ENCODE measurements at regions not wholly inside any gene's neighbourhood (a gene's known extent, or its start where the extent isn't known, plus 50 kb on each side); places are given as distances from the start of the nearest gene placed in this dataset.
A peak's percentile ranks its signal among the peaks of the same experiment; 100 is the strongest.

- TF ChIP-seq, protein P1, sequence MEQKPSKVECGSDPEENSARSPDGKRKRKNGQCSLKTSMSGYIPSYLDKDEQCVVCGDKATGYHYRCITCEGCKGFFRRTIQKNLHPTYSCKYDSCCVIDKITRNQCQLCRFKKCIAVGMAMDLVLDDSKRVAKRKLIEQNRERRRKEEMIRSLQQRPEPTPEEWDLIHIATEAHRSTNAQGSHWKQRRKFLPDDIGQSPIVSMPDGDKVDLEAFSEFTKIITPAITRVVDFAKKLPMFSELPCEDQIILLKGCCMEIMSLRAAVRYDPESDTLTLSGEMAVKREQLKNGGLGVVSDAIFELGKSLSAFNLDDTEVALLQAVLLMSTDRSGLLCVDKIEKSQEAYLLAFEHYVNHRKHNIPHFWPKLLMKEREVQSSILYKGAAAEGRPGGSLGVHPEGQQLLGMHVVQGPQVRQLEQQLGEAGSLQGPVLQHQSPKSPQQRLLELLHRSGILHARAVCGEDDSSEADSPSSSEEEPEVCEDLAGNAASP (CRISPR knock-in tag; IDR thresholded peaks at IDR 0.05; ENCODE audit: borderline replicate concordance): no peak
Measured at GRCh38 chr3:177978946-177979345, 557.3 kb upstream of the KCNMB2 start (continued).

DNA sequence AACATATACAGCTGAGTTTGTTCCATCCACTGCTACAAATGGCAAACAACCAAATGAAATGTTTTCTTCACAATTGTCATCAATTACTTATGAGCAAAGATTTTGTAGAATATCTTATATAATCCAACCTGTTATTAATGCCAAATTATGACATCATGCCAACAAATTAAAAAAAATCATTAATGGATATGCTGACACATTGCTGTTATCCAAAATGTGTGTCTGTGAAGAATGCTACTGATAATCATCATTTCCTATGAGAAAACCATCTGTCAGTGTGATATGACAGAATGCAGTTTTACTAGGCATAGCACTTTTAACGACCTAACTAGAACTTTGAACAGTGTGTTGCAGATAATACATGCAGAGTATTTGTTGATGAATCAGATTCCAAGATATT, 556.5 kb upstream of the KCNMB2 start:
- Histone ChIP-seq H3K79me2 (ENCODE audit: insufficient read depth, low read length) (no peaks in the 10 kb centered on the region), H2AFZ (ENCODE audit: low read length) (no peak overlapping the region), H3K4me3 (replicated peaks in 1 of 3; ENCODE audit: insufficient read depth in 1 of 3, low read depth in 2 of 3, low read length in 3 of 3) (no peak overlapping the region), H3K4me1 (ENCODE audit: insufficient read depth, low read length) (no peaks in the 10 kb centered on the region), H3K9ac (ENCODE audit: insufficient read depth, low read depth, low read length) (no peak overlapping the region), H3K36me3 (replicated peaks in 1 of 2; ENCODE audit: control insufficient read depth in 1 of 2, insufficient read depth in 2 of 2, low read length in 2 of 2) (no peaks in the 10 kb centered on the region), H3K27me3 (ENCODE audit: control insufficient read depth in 1 of 2, insufficient read depth in 2 of 2, low read length in 2 of 2) (no peaks in the 10 kb centered on the region), H4K20me1 (ENCODE audit: insufficient read depth, low read length) (no peaks in the 10 kb centered on the region), H3K9me3 (ENCODE audit: low read length) (no peaks in the 10 kb centered on the region), H3K4me2 (ENCODE audit: low read depth, low read length) (no peak overlapping the region), H3K27ac (ENCODE audit: extremely low read length, insufficient read depth, low read length) (no peak overlapping the region)
- intact Hi-C loops (cut with micrococcal nuclease; ENCODE audit: unreplicated experiment) (no loop called here), in situ Hi-C loops (cut with HindIII; ENCODE audit: extremely low pct_ligation_motif_present, low pct_unique_long_range_greater_than_20kb) (no loop called here)
- ATAC-seq: no peak
- ChIA-PET POLR2A (no interaction called here), CTCF (ENCODE audit: low intra/inter-chr PET ratio, low total read pairs) (no interaction called here)
- TF ChIP-seq PRMT3 (CRISPR knock-in tag; IDR thresholded peaks at IDR 0.05; ENCODE audit: borderline replicate concordance, low read depth): no peak
- peak; percentile 74 for TF ChIP-seq ATF7 (IDR thresholded peaks at IDR 0.05)
- TF ChIP-seq ATF7 (CRISPR knock-in tag; IDR thresholded peaks at IDR 0.05): no peak
- TF ChIP-seq, protein P2, sequence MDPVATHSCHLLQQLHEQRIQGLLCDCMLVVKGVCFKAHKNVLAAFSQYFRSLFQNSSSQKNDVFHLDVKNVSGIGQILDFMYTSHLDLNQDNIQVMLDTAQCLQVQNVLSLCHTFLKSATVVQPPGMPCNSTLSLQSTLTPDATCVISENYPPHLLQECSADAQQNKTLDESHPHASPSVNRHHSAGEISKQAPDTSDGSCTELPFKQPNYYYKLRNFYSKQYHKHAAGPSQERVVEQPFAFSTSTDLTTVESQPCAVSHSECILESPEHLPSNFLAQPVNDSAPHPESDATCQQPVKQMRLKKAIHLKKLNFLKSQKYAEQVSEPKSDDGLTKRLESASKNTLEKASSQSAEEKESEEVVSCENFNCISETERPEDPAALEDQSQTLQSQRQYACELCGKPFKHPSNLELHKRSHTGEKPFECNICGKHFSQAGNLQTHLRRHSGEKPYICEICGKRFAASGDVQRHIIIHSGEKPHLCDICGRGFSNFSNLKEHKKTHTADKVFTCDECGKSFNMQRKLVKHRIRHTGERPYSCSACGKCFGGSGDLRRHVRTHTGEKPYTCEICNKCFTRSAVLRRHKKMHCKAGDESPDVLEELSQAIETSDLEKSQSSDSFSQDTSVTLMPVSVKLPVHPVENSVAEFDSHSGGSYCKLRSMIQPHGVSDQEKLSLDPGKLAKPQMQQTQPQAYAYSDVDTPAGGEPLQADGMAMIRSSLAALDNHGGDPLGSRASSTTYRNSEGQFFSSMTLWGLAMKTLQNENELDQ (CRISPR knock-in tag; IDR thresholded peaks at IDR 0.05; ENCODE audit: borderline replicate concordance): no peak
- no peak for FAIRE-seq
- no peak for DNase-seq (ENCODE audit: low spot score)
- whole genome bisulfite sequencing (ENCODE audit: low lambda C conversion rate): 6% methylated on average over 1 of the region's 1 CpG
- BruUV-seq (replicated peaks): no TSS peak
